HG02981 (cell line): ENCODE measurements at regions not wholly inside any gene's neighbourhood (a gene's known extent, or its start where the extent isn't known, plus 50 kb on each side); places are given as distances from the start of the nearest gene placed in this dataset.
A peak's percentile ranks its signal among the peaks of the same experiment; 100 is the strongest.

Experiments used
- ATAC-seq: cut with Tn5 transposase; IDR thresholded peaks from one replicate; pipeline ENCODE4 v1.9.1; 2021; ENCODE audit warnings: mild to moderate bottlenecking, moderate library complexity; ENCODE audit not compliant: unreplicated experiment

DNA sequence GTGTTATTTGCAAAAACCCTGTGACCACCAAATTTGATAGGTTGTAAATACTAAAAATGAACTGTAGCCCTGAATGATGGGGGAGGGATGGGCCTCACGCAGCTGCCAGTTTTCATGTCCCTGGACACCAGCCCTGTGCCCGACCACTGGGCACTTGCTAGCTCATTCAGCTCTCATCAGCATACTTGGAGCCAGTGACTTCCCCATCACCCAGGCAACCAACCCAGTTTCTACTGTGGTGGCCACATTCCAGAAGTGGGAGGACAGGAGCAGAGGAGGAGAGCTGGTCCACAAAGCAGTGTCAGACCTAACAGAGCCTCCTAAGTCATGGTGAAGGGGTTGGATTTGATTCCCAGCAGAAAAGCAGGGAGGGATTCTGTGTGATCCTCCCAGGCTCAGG is 128.2 kb downstream of the CPEB2 start:
- ATAC-seq, result no peak

DNA sequence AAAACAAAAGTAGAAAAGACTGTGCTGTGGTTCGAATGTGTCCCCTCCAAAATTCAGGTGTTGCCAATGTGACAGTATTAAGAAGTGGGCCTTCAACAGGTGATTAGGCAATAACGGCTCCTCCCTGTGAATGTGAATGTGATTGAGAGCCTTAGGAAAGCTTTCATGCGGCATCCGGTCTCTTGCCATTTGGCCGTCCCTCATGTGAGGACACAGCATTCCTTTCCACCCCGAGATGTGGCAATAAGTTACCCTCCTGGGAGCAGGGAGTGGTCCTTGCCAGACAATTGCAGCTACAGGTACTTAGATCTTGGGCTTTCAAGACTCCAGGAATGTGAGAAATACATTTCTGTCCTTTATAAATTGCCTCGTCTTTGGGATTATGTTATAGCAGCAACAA is 129.3 kb downstream of the CPEB2 start:
- no peak for ATAC-seq

DNA sequence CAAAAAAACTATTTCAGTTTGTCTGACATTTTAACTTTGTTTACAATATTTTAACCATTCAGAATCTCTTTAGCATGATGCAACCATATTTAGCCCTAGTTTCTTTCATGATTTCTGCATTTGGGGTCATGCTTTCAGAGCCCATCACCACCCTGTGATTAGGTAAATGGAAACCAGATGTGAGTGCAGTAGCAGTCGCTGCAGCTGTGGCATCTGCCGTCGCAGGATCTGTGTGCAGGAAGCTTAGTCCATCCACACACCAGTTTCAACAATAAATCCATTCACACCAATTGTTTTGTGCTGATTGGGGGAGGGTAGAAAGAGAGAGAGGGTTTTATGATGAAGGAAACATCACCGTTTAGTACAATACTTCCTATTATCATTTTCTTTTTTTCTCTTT is 130.5 kb downstream of the CPEB2 start:
- ATAC-seq, result no peak

DNA sequence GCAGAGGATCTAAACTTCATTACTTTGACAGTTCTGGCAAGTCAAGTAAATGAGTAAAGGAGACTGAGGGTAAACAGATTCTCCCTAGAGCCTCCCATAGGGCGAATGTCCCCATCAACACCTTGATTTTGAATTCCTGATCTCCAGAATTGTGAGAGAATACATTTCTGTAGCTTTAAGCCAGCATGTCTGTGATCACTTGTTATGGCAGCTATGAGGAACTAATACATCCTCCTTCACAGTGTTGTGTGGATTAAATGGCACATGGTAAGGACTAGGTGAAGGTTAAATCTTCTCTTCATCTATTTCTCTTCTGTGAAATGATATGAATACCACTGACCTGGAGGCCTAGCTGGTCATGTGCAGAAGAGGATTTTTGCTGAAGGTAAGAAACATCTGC is 137.3 kb downstream of the CPEB2 start:
- no peak for ATAC-seq

DNA sequence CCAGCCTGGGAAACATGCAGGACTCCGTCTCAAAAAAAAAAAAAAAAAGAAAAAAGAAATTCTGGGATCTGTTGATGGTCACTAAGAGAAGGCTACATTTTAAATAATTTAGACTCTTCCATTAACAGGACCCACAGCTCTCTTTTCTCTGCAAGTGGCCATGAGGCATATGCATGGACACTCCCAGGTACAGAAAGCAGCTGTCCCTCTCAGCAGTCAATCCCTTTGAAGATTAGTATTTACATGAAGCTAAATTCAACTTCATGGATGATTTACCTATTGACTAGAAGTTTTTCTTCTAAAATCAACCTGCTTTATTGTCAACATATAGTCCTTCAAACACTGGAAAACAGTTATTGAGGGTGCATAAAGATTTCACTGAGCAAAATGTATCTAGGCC is 139.9 kb downstream of the CPEB2 start:
- ATAC-seq, result no peak

DNA sequence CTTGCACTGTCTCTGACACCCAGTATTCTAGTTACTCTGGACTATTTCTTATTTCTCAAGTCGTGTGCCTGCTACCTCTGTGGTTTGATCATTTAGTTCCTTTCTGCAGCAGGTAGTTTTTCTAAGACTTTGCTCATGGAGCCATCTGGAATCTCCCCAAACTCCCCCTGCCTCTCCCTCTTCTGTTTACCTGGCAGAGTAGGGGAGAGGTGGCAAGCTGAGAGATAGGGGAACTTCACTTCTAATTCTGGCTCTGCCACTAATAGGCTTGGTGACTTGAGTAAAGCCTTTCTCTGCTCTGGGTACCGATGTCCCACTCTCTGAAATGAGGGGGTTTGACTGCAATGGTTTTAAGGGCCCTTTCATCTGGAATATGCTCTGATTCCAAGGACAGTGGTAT is 141.3 kb downstream of the CPEB2 start:
- ATAC-seq, result no peak

DNA sequence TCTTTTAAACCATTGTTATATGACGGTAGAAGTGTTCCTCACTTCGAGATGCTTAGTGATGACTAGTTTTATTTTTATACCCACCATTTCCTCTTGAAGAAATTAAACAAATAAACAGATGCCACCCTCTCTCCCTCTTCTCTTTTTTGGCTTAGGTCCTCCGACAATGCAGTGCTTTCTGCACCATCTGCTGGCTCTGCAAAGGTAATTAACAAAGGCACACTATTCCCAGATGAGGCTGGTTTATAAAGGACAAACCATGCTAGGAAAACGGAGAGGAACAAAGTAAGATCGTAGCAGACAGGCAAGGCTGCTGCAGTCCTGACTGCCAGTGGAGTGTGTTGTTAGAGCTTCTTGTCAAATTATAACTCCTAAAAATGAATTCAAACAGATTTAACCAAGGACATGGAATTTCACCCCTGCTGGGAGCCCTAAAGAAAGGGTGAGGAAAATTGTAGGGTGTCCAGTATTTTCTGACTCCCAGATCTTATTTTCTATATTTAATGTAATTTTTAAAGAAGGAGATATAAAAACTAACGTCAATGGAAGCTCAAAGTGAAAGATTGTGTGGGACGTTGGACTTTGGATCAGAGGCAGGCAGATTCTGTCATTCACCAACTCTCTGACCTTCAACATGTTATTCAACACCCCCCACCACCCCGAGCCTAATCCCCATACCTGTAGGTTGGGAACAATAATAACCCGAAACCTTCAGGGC is 142.1 kb downstream of the CPEB2 start:
- no peak for ATAC-seq

DNA sequence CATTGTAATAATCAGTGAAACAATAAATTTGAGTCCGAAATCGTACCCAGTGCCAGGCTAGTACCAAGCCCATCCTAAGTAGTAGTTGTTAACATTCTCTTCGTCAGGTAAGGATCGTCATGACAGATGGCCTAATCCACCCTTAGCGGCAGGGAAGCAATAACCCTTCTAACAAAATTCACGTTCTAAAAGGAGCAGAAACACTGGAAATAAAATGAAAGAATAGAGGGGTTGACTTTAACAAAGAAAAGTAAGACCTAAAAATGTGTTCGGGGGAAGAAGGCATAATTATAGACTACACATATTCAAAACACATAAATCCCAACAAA is 142.7 kb downstream of the CPEB2 start:
- ATAC-seq, result no peak

DNA sequence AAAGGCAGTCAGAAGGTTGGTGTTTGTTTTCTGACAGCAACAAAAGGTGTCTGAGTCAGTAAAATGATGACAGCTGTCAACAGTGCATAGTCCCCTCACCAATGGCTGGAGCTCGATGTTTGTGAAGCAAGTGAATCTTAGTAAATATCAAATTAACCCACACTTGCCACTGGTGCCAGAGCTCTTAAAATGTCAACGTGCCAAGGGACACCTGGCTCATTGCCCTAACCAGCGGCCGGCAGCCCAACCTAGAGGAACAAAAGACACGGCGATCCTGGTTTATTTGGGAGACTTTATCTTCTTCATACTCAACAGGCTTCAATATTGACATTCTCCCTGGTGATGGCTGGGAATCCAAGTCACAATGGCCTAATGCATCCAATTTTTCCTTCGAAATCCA is 143.4 kb downstream of the CPEB2 start:
- no peak for ATAC-seq

DNA sequence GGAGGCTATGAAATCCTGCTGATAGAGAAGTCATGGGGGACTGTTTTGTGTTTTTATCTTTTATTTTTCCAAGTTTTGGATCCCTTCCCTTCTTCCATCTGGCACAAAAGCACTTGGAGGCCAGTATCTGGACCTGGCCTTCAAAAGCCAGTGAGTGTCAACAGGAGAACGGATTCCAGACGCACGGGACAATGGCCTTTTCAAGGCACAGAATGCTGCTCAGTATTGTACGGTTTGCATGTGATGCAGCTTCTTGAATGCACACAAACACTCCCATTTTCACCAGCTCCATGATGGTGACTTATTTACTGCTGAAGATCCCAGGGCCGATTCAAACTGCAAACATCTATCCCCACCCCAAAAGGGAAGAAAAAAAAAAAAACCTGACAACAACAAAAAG is 145.4 kb downstream of the CPEB2 start:
- ATAC-seq, result no peak

DNA sequence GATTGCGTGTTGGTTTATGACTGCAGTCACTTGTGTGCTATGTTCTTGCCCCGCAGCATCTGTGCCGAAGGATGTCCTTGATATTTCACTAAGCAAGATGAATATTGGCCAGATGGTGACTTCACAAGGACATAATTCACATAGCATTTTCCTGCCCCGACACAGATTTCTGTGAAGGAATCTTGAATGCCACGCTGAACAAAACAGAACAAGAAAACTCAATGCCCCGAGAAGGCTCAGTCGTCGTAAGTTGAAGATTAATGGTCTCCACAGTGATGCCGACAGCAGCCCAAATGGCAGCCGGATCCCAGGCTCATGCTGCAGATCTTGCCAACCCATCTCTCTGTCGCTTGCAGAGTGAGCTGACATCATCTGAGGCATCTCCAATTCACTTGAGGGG is 145.9 kb downstream of the CPEB2 start:
- ATAC-seq, result no peak

DNA sequence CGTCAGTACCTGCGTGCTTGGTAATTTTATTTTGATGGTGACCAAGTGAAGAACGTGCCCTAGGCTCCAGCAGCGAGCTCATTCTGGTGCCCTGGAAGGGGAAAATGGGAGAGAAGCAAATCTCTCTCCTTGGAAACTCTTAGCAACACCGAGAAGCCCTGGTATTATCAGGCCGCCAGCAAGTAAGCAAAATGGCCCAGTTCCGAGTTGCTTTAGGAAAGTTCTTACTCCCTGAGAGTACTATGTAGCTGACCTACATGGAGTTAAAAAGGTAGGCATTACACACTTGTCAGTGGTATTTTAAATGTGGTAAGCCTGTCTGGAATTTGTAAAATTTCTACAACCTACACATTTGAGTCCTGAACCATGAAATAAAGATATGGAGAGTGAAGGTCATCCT is 146.4 kb downstream of the CPEB2 start:
- no peak for ATAC-seq

DNA sequence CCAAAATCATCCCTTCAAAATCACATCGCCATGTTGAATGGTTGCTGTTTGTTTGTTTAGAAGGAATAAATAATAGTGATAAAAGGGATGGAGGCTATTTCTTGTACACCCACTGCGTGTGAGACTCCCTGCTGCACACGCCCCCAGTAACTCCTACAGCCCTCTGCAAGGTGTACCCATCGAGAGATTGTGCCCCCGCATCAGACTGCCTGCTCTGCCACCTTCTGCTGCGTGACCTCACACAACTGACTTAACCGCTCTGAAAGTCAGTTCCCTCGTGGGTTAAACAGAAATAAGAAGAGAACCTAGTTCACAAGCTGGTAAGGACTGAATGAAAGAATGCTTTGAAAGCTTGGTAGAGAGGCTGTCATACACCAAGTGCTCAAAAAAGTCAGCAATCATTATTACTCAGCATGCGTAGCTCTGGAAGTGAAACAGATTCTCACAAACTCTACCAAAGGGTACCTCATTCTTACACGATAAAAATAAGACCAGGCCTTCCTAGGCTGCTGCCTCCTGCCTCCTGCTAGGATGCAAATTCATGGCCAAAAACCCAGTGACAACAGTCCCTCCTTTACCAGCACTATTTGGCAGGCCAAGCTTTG is 147.1 kb downstream of the CPEB2 start:
- peak; percentile 65 for ATAC-seq

DNA sequence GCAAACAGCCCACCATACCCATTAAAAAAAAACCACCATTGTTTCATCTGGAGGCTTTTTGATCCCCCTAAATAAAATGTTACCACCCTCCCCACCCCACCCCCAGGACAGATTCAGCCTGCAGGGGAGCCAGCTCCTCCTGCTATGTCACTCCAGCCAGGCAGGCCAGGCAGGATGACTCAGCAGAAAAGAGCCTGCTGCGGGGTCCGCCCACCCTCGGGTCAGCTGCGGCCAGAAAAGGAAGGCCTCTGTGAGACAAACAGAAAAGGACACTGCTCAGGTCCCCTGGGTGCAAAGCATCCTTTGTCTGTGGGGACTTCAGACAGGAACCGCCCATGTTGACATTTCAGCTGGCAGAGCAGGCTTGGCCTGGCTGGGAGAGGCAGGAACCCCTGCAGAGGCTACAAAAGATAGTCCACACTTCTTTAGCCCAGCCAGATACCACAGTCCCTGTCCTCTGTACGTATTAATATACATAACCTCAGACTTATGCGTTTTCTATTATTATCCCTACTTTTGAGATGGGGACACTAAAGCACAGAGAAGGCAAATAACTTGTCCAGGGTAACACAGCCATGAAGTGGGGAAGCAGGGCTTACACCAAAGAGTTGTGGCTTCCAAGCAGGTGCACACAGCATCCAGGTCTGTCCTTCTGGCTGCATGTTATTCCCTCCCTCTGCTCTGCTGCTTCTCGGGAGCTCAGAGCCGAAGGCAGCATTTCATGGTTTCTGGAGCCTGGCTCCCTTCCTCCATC is 147.7 kb downstream of the CPEB2 start:
- ATAC-seq, result peak; percentile 78

DNA sequence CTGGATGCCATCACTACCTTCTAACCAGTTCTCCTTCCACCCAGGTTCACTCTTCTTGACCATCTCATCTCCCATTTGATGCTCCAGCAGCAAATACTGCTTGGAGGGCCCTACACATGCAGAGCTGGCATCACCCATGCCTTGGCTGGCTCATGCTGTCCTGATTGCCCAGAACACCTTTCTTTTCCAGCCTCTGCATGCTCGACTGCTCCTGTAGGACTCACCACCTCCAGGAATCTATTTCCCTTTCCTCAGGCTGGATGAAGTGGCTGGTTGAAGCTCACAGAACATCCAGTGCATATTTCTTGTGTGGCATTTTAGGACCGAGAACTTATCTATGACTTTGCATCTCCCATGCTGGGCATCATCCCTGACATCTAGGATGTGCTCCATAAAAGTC is 148.3 kb downstream of the CPEB2 start:
- ATAC-seq, result no peak

DNA sequence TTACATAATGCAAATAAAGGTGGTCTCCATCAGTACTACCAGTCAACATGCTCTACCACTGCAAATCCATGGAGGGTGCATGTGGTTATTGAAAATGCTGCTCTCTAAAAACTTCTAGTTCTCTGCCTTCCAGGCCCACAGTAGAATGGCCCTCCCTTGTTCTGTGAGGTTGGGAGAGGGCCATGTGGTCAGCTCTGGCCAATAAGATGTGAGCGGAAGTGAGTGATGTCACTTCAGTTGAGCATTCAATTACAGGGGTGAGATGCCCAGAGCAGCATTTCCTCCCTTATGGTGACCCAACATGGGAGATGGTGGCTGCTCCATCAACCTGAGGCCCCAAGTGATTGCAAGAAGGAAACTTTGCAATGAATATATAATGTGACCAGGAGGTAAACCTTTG is 148.8 kb downstream of the CPEB2 start:
- ATAC-seq, result no peak

DNA sequence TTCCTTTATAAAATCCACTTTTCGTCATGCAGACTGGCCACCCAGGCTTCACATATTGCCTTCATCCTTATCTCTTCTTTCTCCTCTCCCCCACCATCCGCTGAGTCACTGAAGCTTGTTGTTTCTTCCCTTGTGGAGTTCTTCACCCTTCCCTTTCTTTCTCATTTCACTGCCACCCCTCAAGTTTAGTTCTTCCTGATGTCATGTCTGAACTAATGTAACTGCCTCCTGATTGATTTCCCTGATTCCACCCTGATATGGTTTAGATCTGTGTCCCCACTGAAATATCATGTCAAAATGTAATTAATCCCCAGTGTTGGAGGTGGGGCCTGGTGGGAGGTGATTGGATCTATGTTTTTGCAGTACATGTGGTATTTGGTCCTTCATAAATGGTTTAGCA is 151.4 kb downstream of the CPEB2 start:
- no peak for ATAC-seq

DNA sequence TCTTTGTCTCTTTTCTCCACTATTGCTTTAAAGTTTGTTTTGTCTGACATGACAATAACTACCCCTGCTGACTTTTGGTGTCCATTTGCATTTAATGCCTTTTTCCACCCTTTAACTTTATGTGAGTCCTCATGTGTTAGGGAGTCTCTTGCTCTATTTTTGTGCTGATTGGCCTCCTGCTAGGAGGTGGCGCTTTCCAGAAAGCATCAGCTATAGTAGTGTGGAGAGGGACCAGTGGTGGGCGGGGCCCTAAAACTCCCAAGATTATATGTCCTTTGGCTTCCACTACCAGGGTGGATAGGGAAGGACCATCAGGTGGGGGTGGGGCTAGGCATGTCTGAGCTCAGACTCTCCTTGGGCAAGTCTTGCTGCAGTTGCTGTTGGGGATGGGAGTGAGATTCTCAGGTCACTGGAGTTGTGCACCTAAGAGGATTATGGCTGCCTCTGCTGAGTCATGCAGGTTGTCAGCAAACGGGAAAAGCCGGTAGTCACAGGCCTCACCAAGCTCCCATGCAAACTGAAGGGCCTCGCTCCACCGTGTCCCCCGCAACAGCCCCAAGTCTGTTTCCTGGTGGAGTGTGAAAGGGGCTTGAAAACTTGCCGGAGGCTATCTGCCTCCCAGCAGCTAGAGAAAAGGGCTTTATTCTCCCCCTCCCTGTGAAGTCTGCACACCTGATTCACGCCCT is 156.3 kb downstream of the CPEB2 start:
- ATAC-seq, result no peak

DNA sequence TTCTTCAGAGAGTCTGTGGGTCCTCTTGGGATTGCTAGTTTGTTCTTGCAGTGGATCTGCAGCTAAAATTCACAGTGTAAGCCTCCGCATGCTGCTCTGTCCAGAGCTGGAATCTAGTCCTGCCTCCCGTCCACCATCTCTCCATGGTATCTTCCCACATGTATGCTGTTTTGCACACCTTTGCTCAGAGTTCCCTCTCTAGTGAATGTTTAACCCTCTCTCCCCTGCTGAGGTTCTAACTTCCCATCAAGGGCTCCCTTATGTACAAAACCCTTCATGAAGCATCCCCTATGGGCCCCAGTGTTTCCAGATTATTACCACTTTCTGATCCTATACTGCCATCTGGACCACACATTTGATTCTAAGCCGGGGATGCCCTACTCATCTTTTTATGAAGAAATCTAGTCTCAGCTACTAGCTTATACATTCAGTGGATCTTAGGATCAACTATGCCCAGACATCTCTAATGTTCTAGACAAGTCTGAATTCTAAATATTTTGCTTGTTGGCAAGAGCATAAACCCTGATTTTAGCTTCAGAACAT is 157.3 kb downstream of the CPEB2 start:
- no peak for ATAC-seq

DNA sequence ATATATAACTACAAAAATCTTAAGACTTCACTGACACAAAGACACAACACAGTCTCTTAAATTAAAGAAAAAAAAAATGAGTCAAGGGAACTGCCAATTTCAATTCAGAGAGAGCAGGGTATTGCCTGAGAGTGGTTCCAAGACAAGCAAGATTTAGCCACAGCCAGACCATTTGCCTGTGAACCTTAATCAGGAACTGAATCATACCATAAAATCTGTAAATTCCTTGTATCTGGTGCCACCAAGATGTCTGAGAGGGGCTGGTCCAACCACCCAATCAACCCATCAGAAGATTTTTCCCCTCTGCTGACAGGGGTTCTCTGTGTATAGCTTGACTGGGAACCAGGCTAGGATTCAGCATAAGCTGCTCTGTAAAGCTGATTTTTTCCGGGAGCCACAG is 159.2 kb downstream of the CPEB2 start:
- ATAC-seq, result no peak

DNA sequence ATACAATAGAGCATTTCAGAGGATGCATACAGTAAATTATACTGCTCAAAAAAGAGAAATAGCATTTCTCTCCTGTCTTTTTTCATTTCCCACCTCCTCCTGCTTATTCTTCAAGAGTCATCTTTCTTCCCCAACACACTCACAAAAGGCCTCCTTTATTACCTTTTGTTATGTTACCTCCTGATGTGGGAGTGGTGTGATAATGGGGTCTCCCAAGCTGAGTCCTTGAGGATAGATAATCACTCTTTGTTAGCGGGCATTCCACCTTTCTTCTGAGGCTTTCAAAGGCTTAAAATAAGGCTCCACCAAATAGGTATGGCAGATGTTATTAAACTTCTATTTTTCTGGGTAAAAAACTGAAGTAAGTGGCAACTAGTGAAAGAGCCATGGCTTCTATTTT is 159.8 kb downstream of the CPEB2 start:
- no peak for ATAC-seq
